ENCODE measurements at regions not wholly inside any gene's neighbourhood (a gene's known extent, or its start where the extent isn't known, plus 50 kb on each side); places are given as distances from the start of the nearest gene placed in this dataset.
"Not testable (repeated sequence)": the region's sequence is repeated elsewhere in the genome, so short reads cannot be mapped to it uniquely, and the experiment has no call there.

DNA sequence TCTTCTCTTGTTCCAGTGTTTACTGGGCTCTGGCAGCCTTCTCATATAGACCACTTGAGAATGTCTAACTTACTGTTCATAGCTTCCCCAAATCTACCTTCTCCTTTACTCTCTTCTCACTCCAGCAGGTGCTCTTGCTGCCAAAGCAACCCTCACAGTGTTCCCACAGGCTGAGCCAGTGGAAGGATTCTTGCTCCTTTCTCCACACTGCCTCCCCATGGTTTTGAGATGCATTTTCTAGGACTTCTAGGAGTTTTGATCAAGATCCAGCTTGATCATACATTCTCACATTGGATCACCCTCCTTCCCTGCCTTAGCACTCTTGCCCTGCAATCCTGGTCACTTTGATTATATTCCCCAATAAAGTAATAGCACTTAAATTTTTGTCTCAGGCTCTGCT lies 230.8 kb downstream of the TMEM47 start:
- DNase-seq (ENCODE audit: low read depth, low spot score): no peak
- H3K27ac ChIP-seq: no peak overlapping the region

DNA sequence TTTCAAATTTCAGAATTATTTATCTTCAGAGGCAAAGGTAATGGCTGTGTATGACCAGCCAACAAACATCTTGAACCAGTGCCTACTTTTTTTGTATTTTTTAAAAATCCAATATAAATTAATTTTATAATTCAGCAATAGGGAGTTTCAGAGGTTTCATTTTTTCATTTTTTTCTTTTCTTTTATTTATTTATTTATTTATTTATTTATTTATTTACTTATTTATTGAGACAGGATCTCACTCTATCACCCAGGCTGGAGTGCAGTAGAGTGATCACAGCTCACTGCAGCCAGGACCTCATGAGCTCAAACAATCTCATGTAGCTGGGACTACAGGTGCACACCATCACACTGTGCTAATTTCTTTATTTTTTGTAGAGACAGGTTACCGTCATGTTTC lies 250.5 kb downstream of the TMEM47 start:
- DNase-seq (ENCODE audit: low read depth, low spot score): no peak
- H3K27ac ChIP-seq: no peak overlapping the region

DNA sequence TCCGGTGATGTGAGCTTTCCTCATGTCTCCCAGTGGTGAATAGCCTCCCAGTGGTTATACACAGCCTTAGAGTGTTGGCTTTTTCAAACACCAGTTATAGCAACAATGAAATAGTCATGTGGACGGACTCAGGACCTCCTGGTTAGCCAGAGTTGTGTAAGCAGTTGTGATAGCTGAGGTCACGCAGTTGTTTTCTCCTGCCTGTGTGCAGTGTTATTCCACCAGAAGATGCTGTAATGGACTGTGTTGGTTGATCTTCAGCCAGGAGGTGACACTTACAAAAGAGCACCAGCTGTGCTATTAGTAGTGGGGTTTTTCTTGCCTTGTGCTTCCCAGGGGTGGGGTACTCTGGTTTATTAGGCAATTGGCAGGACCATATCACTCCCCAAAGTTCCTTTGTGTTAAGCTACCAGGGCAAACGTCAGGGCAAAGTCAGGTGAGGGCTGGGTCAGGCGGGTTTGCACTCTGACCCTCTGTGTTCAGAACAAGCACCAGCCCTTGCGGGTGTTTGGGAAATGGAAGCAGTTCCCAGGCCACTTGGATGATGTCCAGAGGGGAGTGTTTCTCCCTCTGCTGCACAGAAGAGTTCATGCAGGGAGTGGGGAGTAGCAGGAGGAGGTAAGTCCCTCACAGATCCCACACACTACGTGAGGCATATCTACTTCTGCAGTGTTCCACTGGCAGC lies 252.6 kb downstream of the TMEM47 start:
- no peak for DNase-seq (ENCODE audit: low read depth, low spot score)
- H3K27ac ChIP-seq: no peak overlapping the region

DNA sequence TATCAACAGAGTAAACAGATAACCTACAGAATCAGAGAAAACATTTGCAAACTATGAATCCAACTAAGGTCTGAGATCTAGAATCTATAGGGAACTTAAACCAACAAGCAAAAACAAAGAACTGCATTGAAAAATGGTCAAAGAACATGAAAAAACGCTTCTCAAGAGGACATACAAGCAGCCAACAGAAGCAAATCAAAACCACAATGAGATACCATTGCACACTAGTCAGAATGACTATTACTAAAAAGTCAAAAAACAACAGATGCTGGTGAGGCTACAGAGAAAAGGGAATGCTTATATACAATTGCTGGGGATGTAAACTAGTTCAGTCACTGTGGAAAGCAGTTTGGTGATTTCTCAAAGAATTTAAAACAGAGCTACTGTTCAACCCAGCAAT lies 255.7 kb downstream of the TMEM47 start:
- no peak for DNase-seq (ENCODE audit: low read depth, low spot score)
- H3K27ac ChIP-seq: no peak overlapping the region

DNA sequence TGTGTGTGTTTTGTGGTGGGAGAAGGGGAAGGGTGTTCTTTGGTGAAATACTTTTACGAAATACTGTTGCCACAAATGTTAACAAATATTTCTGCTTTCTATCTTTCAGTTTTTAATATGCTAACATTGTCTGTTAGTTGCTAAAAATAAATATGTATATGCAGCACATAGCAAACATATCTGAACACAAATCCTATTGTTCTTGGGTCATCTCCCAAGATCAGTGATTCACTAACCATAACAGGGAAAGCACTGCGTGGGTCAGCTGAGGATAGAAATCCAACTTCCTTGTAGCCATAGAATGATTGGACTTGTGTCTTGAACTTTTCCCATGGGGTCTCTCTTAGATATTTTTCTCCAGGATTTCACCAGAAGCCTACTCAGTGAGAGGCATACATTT lies 250.3 kb upstream of the FAM47A start:
- no peak for DNase-seq (ENCODE audit: low read depth, low spot score)
- H3K27ac ChIP-seq: no peak overlapping the region

DNA sequence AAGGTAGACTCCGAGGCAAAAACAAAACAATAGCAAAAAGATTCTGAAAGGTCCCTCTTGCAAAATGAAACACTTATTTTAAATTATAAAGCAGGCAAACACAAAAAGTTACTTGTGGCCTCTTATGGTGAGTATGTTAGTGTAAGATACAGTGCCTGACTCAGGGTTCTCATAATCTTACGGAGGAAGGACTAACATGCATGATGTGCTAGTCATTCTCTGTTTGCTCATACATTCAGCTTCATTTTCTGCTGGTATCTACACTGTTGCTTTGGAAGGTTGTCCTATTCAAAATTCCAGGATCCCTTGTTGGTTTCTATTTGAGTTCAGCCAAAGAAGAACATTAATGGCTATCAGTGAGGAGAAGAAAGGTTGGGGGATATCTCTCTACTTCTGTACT lies 249.1 kb upstream of the FAM47A start:
- no peak overlapping the region for H3K27ac ChIP-seq
- no peak for DNase-seq (ENCODE audit: low read depth, low spot score)

DNA sequence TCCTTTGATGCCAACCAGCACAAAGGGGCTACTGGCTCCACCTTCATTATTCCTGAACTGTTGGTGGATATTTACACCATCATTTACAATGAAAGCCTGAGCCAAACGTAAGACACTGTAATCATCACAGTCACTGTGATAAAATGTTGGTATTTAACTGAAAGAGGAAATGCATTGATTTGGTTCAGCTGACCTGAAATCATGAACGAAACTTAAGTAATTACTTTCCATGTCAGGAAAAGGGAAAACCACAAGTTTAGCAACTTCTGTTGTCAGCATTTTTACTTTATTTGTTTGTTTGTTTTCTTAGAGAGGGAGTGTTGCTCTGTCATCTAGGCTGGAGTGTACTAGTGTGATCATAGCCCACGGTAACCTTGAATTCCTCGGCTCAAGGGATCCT lies 247.8 kb upstream of the FAM47A start:
- H3K27ac ChIP-seq: peak overlapping the region; percentile 17
- DNase-seq (ENCODE audit: low read depth, low spot score): no peak

DNA sequence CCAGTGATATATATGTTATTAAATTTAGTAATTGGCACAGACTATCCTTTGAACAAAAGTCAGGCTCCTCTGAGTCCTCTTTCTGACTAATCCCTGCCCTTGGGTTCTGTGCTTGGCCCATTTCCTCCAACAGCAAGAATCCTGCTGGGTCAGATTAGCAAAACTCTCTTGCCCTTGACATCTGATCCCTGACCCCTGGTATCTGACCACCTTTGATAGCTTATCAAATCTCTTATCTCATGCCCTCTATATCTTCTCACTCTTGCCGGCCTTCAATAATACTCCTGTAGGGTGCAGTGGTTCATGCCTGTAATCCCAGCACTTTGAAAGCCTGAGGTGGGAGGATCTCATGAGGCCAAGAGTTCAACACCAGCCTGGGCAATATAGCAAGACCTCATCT lies 245.5 kb upstream of the FAM47A start:
- no peak for DNase-seq (ENCODE audit: low read depth, low spot score)

DNA sequence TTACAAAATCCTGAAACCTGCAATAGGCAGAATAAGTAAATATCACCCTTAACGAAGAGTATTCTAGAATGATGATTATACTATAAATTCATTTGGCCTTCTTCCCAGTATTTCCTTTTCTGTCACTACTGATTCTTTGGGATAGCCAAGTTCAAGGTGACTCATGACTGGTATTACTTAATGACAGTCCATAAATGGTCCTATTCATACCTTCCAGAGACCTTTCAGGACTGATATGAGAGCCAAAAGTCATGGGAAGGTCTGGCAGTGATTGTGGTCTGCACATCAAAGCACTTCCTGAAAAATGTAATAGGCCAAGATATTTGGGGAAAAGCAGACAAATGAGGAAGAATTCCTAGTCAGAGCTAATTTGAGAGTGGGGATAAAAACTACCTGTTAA lies 239.6 kb upstream of the FAM47A start:
- H3K27ac ChIP-seq: no peak overlapping the region
- no peak for DNase-seq (ENCODE audit: low read depth, low spot score)

More for the DNA sequence above, 245.5 kb upstream of the FAM47A start:
- H3K27ac ChIP-seq: no peak overlapping the region

DNA sequence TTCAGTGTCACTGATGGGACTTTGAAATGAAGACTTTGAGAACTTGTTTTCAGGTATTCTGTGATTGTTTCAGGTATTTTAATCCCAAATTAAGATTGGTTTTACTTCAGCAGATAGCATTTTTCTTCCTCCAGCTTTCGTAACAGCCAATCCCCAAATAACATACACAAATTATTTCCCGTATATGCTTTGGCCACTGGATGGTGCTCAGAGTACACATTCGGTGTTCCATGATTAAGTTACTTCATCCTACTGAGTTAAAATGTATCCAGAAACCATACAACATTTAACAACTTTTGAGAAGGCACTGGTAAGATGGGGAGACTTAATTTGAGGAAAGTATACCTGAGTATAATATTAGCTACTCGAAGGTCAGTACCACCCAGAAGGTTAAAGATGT lies 233.4 kb upstream of the FAM47A start:
- no peak for DNase-seq (ENCODE audit: low read depth, low spot score)
- H3K27ac ChIP-seq: no peak overlapping the region

DNA sequence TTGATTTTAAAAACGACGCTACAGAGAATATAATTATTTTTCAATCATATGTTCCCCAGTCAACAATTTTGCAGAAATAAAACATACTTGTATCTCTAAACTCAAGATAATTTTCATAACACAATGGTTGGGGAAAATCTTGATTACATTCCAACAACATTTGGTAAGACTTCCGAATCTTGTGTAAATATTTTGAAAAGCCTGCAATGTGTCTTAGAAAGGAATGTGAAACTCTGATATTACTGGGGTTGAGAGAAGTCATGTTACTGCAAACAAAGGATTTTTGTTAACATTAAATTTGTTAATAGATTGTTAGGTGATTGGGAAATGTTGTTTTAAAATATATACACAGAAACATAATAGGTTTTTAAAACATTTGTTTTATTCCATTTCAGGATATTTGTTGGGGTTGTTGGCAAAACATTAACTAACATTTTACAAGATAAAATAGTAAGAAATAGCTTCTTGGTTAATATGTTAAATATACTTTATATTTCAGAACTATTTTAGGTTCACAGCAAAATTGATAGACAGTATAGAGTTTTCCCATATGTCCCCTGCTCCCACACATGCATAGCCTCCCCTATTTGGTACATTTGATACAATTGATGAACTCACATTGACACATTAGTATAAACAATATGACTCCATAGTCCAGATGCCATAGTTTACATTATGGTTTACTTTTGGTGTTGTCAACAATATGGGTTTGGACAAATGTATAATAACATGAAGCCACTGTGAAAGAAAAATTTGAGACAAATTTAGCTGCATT lies 218.6 kb upstream of the FAM47A start:
- no peak overlapping the region for H3K27ac ChIP-seq
- DNase-seq (ENCODE audit: low read depth, low spot score): no peak

DNA sequence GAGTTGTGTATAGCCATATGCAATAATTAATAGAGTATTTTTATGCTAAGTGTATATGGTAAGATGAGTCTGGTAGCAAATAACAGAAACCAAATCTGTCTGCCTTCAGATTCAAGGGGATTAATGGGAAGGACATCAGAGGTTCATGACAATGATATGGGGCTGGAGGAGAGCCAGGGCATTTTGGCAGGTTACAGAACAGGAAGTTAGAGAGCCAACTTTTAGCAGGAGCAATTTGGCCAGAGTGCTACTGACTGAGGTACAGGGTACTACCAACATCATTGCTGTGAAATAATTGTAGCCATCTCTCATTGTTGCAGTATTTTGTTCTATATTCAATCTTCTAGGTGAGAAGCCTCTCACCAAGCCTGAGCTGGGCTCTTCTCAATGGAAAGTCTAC lies 210.9 kb upstream of the FAM47A start:
- DNase-seq (ENCODE audit: low read depth, low spot score): no peak

DNA sequence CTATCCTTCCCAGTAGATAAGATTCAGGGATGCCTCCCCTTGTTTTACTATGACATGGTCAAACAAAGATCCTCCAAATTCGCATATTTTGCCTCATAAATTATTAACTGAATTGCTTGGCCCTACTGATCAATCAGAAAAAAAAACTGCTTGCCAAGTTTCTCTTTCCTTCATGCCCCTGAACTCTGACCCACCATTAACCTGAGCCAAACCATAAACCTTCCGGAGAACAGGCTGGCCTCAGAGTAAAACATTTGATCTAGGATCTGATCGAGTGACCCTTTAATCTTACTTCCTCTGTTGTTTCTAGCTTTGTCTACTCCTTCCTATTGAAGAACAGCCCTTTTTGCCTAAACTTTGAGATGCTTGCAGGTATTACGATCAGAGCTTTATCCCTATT lies 209.7 kb upstream of the FAM47A start:
- DNase-seq (ENCODE audit: low read depth, low spot score): no peak
- H3K27ac ChIP-seq: no peak overlapping the region

More for the DNA sequence above, 210.9 kb upstream of the FAM47A start:
- no peak overlapping the region for H3K27ac ChIP-seq

DNA sequence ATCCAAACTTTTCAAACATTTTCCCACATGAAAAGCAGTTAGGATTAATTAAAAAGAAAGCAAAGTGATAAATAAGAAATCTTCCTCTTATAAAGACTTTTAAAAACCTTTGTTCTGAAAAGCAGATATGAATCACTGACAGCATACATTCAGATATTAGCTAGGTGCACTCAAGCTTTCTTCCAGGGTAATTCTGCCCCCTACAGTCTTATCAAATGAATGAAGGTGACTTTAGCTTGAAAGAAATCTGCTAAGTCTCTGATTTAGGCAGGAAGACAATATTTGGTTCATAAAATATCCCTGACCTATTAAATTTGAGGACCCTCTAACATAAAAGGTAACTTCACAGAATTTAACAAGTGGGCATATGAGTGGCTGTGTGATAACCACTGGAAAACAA lies 209.1 kb upstream of the FAM47A start:
- no peak overlapping the region for H3K27ac ChIP-seq
- no peak for DNase-seq (ENCODE audit: low read depth, low spot score)

DNA sequence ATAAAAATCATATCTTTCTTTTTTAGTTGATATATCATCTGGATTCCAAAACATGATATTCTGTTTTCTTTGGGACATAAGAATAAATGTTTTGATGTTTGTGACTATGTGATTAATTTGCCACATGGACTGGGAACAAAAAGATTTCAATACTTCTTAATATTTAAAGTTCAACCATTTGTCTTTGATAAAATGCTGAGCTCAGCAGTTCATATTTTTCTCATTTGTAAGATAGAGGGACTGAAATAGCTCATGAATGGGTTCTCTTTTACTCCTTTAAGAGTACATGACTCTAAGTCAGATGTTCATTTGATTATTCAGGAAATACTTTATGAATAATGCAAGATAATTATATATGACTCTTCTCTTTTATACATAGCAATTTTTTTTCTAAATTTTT lies 205.9 kb upstream of the FAM47A start:
- DNase-seq (ENCODE audit: low read depth, low spot score): no peak

DNA sequence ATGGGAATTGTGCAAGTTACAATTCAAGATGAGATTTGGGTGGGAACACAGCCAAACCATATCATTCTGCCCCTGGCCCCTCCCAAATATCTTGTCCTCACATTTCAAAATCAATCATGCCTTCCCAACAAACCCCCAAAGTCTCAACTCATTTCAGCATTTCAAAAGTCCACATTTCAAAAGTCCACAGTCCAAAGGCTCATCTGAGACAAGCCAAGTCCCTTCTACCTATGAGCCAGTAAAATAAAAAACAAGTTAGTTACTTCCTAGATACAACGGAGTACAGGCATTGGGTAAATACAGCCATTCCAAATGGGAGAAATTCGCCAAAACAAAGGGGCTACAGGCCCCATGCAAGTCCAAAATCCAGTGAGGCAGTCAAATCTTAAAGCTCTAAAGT lies 203.3 kb upstream of the FAM47A start:
- not testable (repeated sequence) for H3K27ac ChIP-seq; DNase-seq (ENCODE audit: low read depth, low spot score)

More for the DNA sequence above, 205.9 kb upstream of the FAM47A start:
- no peak overlapping the region for H3K27ac ChIP-seq

DNA sequence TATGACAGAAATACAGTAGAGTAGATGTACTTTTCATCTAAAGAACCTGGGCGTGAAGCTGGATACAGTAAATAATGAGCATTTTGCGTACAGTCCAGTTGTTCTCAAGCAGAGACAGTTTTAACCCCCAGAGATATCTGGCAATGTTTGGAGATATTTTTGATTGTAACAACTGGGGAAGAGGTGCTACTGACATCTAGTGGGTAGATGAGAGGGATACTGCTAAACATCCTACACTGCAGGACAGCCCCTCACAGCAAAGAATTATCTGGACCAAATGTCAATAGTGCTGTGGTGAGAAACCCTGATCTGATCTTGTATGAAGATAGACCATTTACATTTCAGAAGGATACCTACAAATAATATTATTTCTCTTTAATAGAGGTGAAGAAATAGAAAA lies 200.2 kb upstream of the FAM47A start:
- DNase-seq (ENCODE audit: low read depth, low spot score): no peak
- no peak overlapping the region for H3K27ac ChIP-seq

DNA sequence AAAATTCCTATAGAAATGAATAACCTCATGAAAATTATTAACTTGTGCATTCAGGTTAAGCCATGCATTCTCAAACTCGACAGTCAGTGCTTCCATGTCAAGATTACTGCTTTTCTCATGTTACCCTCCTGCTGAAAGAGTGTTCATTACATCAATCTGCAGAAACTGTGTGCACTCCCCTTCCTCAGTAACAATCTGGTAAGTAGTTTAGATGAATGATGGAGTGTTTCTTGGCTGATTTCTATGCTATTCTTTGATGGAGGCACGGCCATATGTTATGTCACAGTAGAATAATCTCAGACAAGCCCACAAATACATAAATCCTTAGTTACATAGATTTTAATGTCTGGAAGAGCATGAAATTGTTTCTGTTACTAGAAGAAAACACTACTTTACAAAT lies 193.3 kb upstream of the FAM47A start:
- no peak for DNase-seq (ENCODE audit: low read depth, low spot score)
- H3K27ac ChIP-seq: no peak overlapping the region

DNA sequence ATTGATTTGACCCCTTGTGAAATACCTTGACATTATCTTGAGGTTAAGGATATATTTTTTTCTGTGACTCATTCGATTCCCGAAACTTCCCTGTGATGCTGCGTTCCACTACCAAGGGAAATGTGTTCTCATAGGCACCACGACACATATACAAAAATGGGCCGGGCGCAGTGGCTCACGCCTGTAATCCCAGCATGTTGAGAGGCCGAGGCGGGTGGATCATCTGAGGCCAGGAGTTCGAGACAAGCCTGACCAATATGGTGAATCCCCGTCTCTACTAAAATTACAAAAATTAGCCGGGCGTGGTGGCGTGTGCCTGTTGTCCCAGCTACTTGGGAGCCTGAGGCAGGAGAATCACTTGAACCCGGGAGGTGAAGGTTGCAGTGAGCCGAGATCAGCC lies 188.3 kb upstream of the FAM47A start:
- not testable (repeated sequence) for H3K27ac ChIP-seq; DNase-seq (ENCODE audit: low read depth, low spot score)

DNA sequence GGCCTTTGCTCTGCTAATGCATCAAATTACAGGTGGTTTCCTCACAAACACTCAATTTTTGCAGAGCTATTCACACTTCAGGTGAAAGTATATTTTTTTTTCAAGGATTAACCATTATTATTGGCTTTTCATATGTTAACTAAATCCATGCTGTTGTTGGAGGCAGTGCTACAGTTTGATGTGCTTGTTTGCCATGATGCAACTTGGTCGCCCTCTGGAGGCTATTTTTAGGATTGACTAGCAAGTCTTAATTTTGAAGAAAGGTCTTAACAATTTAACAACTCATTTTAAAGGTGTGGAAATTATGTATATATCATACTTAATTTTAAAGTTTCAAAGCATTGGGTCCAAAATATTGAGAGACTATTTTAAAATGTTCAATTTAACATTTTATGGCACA lies 168.8 kb upstream of the FAM47A start:
- DNase-seq (ENCODE audit: low read depth, low spot score): no peak
- H3K27ac ChIP-seq: no peak overlapping the region

DNA sequence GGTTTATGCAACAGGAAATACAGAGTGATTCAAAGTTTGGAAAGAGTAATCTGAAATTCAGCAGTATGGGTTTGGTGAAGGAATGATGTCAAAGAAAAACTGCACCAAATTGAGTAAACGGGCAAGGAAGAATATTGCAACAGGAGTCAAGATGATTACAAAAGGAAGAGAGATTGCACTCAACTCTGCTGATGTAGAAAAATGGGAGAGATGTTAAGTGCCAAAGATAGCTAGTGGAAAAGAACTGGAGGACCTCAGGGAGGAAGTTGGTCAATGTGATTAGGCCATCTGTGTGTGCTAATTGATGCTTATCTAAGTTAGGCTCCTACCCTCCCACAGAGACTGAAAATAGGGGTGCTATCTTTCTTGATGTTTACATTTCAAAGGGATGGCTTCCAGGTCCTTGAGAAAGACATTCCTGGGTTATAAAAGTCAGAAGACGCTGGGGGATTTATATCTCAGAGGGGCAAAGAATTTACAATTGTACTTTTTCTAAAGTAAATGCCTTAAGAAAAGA lies 167.4 kb upstream of the FAM47A start:
- H3K27ac ChIP-seq: no peak overlapping the region
- DNase-seq (ENCODE audit: low read depth, low spot score): no peak

DNA sequence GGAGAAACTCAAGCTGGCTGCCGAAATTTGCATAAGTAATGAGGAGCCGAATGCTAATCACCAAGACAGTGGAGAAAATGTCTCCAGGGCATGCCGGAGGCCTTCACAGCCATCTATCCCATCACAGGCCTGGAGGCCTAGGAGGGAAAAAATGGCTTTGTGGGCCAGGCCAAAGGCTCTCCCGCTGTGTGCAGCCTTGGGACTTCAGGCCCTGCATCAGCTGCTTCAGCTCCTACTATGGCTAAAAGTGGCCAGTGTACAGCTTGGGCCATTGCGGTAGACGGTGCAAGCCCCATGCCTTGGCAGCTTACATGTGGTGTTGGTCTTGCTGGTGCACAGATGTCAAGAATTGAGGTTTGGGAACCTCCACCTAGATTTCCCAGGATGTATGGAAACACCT lies 162.6 kb upstream of the FAM47A start:
- DNase-seq (ENCODE audit: low read depth, low spot score): no peak
- no peak overlapping the region for H3K27ac ChIP-seq
